Spinal cord (tissue), 9 donors: ENCODE measurements at regions not wholly inside any gene's neighbourhood (a gene's known extent, or its start where the extent isn't known, plus 50 kb on each side); places are given as distances from the start of the nearest gene placed in this dataset.

ENCODE experiments used
- DNase-seq, 6 donors: peaks; one replicate each; pipeline versions ENCODE4 v3.0.0 to v3.0.0-alpha.2; 2013 to 2015; ENCODE audit warnings: low spot score in 6 of 6, low read depth in 4 of 6
- H3K27ac ChIP-seq: one replicate; pipeline ENCODE4 v1.5.1; 2013; ENCODE audit warnings: low read depth, low read length, control low read depth
- H3K27me3 ChIP-seq: one replicate; pipeline ENCODE4 v1.6.1; 2013; ENCODE audit warnings: low read length; ENCODE audit not compliant: control insufficient read depth, insufficient read depth
- H3K36me3 ChIP-seq: one replicate; pipeline ENCODE4 v1.6.1; 2013; ENCODE audit warnings: low read length; ENCODE audit not compliant: control insufficient read depth, insufficient read depth
- H3K4me1 ChIP-seq: one replicate; pipeline ENCODE4 v1.6.1; 2013; ENCODE audit warnings: low read length; ENCODE audit not compliant: control insufficient read depth, insufficient read depth
- H3K4me3 ChIP-seq: one replicate; pipeline ENCODE4 v1.5.1; 2013; ENCODE audit warnings: low read depth, low read length, control low read depth
- H3K9me3 ChIP-seq: one replicate; pipeline ENCODE4 v1.6.1; 2013; ENCODE audit warnings: low read length; ENCODE audit not compliant: control insufficient read depth, insufficient read depth
- WGBS: methylation state at CpG from one replicate; pipeline ENCODE4 v1.1.5; 2013; ENCODE audit warnings: missing lambda C conversion rate; ENCODE audit not compliant: insufficient coverage; 5-methylcytosine and 5-hydroxymethylcytosine counted together
- donor health status: healthy.

DNA sequence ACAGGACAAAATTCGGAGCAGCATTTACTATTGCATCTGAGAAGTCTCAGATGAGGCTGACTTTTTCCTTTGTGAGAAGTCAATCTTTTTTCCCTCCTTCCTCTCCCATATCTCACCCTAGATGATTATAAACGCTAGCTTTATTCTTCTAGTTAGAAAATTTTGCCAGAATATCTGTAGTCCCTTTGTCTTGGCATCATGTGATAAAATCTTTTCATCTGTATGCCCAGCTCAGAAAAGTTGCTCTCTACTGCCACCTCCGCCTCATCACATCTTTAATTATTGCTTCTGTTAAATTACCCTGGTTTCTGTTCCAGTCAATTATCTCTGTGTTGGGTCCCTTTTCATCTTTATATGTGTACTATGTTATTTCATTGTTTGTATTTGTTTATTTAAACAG is 210.8 kb upstream of the SLC35G4 start:
- H3K4me3 ChIP-seq = no peak overlapping the region
- no peaks in the 10 kb centered on the region for H3K36me3 ChIP-seq
- no peaks in the 10 kb centered on the region for H3K27me3 ChIP-seq
- no peaks in the 10 kb centered on the region for H3K9me3 ChIP-seq
- DNase-seq = no peak
- H3K27ac ChIP-seq = no peak overlapping the region
- WGBS = no CpG with 5 or more reads among the region's 3 CpGs
- H3K4me1 ChIP-seq = no peaks in the 10 kb centered on the region

DNA sequence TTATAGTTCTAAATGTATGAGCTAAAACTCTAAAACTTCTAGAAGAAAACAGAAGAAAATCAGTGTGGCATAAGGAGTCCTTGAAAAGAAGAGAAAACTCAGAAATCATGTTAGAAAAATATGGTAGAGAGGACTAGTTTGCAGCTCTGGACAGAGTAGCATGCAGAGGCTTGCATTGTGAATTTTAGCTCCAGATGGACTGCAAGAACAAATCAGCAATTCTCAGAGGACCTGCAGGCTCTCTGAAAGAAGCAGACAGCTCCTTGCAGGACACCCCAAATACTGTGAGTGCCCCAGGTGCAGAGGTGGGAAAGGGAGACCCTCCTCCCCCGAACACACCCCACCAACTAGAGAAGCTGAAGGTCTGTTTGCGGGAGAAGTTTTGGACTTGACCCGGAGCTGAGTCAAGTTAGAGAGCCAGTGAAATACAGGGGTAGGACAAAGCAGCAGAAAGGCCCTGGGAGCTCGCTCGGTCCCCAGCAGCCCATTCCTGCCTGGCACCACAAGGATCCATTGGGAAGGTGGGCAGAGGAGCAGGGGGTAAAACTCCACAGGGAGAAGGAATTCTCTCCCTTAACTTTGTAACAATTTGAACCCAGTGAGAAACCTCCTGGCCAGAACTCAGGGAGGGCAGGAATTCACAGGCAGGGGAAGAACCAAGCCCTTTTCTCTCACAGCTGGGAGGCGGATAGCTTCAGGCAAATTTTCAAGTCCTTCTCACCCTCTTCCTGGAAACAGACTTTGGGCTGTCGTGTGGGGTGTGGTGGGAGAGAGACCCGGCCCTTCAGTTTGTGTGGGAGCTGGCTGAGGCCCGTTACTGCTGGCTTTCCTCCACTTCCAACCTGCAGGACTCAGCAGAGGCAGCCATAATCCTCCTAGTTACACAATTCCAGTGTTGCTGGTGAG is 216.2 kb upstream of the SLC35G4 start:
- H3K27ac ChIP-seq = no peak overlapping the region

DNA sequence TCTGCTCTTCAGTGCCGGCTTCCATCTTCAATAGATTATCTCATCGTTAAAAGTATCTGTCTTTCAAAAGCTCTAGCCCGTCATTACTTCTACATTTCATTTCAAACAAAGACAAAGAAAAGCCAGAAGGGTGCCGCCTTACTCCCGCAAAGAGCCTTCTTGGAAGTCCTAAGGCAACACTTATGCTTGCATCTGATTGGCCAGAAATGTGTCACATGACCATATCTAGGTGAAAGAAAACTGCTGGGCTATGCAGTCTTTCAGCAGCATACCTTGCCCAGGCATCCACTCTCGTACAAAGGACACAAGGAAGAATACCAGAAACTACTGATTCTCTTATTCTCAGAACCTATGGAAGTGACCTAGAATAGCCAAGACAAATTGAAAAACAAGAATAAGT is 217.1 kb upstream of the SLC35G4 start:
- DNase-seq = peak in 2 of 6 donors; percentile 46 to 51
- Histone ChIP-seq H3K9me3 (no peaks in the 10 kb centered on the region), H3K4me3 (no peak overlapping the region), H3K36me3 (no peaks in the 10 kb centered on the region), H3K27me3 (no peaks in the 10 kb centered on the region), H3K27ac (no peak overlapping the region), H3K4me1 (no peaks in the 10 kb centered on the region)
- 50% methylated on average over 5 of the region's 6 CpGs for WGBS

More for the DNA sequence above, 216.2 kb upstream of the SLC35G4 start:
- no peaks in the 10 kb centered on the region for H3K9me3 ChIP-seq
- H3K4me1 ChIP-seq = no peaks in the 10 kb centered on the region
- no peaks in the 10 kb centered on the region for H3K27me3 ChIP-seq
- DNase-seq = peak in 1 of 6 donors; percentile 47
- no peak overlapping the region for H3K4me3 ChIP-seq
- no peaks in the 10 kb centered on the region for H3K36me3 ChIP-seq
- 57% methylated on average over 1 of the region's 9 CpGs for WGBS

DNA sequence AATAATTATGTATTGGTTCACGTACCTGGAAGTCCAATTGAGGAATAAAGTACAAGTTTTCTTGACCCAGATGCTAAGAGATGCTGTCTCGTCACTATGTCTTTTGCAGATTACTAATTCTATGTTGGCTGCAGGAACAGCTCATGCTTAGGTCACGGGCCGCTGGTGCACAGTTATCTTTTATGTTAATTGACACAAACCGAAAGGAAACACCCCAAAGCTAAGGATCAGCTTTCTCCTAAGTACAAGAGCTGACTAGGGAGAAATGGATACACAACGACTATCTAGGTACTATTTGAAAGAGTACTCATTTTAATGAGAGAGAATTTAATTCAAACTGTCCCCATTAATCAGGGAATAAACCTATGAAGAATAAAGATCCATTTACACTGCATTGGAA is 217.7 kb upstream of the SLC35G4 start:
- Histone ChIP-seq H3K4me3 (no peak overlapping the region), H3K27me3 (no peaks in the 10 kb centered on the region), H3K27ac (no peak overlapping the region), H3K9me3 (no peaks in the 10 kb centered on the region), H3K36me3 (no peaks in the 10 kb centered on the region), H3K4me1 (no peaks in the 10 kb centered on the region)
- DNase-seq = no peak
- 100% methylated on average over 1 of the region's 6 CpGs for WGBS

DNA sequence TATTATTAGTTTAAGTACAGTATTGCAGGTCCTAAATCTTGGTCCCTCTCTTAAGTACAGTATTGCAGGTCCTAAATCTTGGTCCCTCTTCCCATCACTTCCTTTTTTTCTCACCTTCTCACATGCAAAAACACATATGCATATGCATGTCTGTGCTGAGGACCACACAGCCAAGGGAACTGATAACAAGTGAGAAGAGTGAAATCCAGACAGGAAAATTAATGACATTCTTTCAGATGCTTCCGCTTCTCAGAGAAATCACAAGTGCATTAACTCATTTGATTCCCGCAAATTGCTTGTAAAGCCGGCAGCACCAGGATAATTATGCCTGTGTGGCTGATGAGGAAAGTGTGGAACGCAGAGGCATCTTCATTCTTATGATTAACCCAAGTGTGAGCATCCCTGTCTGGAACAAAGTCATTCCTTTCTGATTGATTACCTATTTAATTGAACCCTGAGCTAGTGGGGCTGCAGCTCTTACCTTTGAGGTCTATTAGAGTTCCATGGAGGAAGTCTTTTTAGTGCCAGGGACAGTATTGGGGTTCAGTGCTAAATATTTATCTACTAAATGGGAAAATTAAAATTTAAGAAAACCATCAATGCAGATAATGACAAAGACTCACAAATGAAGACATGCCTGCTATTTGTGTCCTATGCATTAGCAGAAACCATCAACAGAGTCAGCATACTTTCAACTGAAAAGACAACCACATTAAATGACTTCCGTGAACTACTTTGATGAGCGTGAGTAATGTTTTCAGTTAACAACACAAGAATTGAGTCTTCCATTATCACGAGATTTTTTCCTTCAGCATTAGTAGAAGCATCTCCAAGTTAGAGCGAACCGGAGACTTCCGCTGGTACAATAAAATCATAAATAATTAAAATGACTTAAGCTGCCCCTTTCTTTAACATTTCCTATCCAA is 220.4 kb upstream of the SLC35G4 start:
- Histone ChIP-seq H3K4me3 (no peak overlapping the region), H3K4me1 (no peaks in the 10 kb centered on the region), H3K9me3 (no peaks in the 10 kb centered on the region), H3K36me3 (no peaks in the 10 kb centered on the region), H3K27me3 (no peaks in the 10 kb centered on the region), H3K27ac (no peak overlapping the region)
- DNase-seq = peak in 1 of 6 donors; percentile 78
- 81% methylated on average over 3 of the region's 10 CpGs for WGBS

DNA sequence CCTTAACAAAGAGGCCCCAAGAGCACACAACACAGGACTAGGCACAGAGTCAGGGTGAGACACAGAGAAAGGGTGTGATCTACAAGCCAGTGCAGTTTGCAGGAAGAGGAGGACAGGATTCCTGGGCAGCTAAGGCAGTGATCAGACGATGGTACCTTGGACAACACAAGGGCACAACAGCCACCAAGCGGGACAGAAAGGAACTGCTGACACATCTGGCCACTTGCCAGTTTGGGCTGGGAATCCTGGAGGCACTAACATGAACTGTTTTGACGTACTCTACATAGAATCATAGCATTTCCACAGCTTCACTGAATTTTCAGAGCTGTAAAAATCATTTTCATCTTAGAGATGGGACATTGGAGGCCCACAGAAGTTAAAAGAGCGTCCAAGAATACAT is 221.5 kb upstream of the SLC35G4 start:
- DNase-seq = peak in 1 of 6 donors; percentile 37
- H3K27ac ChIP-seq = no peak overlapping the region
- H3K4me1 ChIP-seq = no peaks in the 10 kb centered on the region
- WGBS = 50% methylated on average over 4 of the region's 4 CpGs
- H3K9me3 ChIP-seq = no peaks in the 10 kb centered on the region
- H3K36me3 ChIP-seq = no peaks in the 10 kb centered on the region
- no peaks in the 10 kb centered on the region for H3K27me3 ChIP-seq
- no peak overlapping the region for H3K4me3 ChIP-seq

DNA sequence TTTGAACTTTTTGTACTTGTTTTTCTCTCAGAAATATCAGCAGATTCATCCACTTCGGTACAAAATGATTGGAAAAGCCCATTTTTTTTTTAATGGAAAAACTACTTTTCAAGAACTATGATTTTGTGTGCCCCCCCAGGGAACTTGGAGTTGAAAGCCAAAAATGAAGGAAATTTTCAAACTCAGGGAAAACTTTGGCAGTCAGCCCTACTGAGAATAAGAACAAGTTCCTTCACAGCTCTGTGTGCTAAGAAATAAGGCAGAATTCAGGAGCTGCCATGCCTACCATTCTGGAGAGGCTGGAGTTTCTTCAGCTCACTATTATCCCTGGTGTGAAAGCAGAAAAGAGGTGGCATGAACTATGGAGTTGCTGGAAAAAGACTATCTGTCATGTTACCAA is 226.0 kb upstream of the SLC35G4 start:
- no CpG with 5 or more reads among the region's 1 CpG for WGBS
- Histone ChIP-seq H3K27ac (no peak overlapping the region), H3K9me3 (no peaks in the 10 kb centered on the region), H3K27me3 (no peaks in the 10 kb centered on the region), H3K4me1 (peaks cover 6% of the 10 kb centered on the region), H3K36me3 (no peaks in the 10 kb centered on the region), H3K4me3 (no peak overlapping the region)
- peak in 1 of 6 donors; percentile 53 for DNase-seq

DNA sequence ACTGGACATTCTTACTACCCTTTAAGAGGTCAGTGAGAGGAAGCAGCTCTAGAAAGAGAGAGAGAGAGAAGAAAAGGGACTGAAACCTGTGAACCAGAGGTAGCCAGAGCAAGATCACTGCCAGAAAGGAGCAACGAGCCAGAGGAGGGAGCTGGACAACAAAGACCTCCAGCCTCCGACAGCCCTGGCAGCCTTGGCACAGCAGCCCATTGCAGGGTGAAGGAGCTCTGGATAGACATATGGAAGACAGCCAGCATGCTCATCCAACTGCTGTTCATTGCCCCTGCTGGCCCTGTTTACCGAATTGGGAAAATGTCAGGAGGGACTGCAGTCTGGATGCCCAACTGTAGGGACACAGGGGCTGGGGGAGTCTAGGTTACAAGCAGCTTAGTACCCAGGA is 228.4 kb upstream of the SLC35G4 start:
- H3K4me3 ChIP-seq = no peak overlapping the region
- H3K27me3 ChIP-seq = no peaks in the 10 kb centered on the region
- H3K4me1 ChIP-seq = peaks cover 6% of the 10 kb centered on the region
- no peak for DNase-seq
- H3K36me3 ChIP-seq = no peaks in the 10 kb centered on the region
- H3K9me3 ChIP-seq = no peaks in the 10 kb centered on the region
- no peak overlapping the region for H3K27ac ChIP-seq
- 37% methylated on average over 3 of the region's 3 CpGs for WGBS

DNA sequence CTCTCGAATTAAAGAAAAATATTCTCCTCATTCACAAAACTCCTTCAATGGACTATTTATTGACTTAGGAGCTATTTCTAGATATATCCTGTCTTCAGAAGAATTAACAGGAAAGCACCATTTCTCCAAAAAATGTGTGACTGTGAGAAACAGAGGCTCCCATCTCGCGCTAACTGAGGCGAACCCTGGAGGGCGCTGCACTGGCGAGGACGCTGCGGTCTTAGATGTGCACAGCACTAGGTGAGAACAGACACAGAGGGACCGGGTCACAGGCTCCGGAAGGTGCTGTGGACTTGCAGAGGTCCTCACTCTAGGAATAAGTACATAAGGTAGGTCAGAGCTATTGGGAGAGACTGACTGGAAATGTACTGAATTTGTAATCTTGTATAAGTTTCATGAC is 229.7 kb upstream of the SLC35G4 start:
- no peak overlapping the region for H3K27ac ChIP-seq
- no peak for DNase-seq
- peaks cover 6% of the 10 kb centered on the region for H3K4me1 ChIP-seq
- no peak overlapping the region for H3K4me3 ChIP-seq
- no peaks in the 10 kb centered on the region for H3K27me3 ChIP-seq
- no peaks in the 10 kb centered on the region for H3K9me3 ChIP-seq
- 94% methylated on average over 9 of the region's 10 CpGs for WGBS
- H3K36me3 ChIP-seq = no peaks in the 10 kb centered on the region
